Spleen (tissue), 7 donors: ENCODE measurements at regions not wholly inside any gene's neighbourhood (a gene's known extent, or its start where the extent isn't known, plus 50 kb on each side); places are given as distances from the start of the nearest gene placed in this dataset.

Experiments used
- CTCF ChIP-seq, 11 experiments: fragments of 200-600 bp in 7 of 11; fragments of 450-650 bp in 4 of 11; sonication (generic) in 4 of 11; IDR thresholded peaks in 8 of 11; conservative IDR thresholded peaks in 3 of 11; 1 replicate in 7 of 11; 2 replicates in 4 of 11; pipeline versions ENCODE4 v1.4.0 to v1.8.0; 2016 to 2021; ENCODE audit warnings: antibody characterized with exemption in 11 of 11, inconsistent platforms in 4 of 11, mild to moderate bottlenecking in 1 of 11
- POLR2A ChIP-seq, 3 donors: fragments of 450-650 bp; IDR thresholded peaks; one replicate each; pipeline ENCODE4 v1.5.1; 2017; ENCODE audit warnings: antibody characterized with exemption in 3 of 3, mild to moderate bottlenecking in 1 of 3
- POLR2AphosphoS5 ChIP-seq, 3 donors: sonication (generic); formaldehyde crosslinking; IDR thresholded peaks; one replicate each; pipeline ENCODE4 v1.5.1; 2017; ENCODE audit warnings: antibody characterized with exemption in 3 of 3
- donor health status: DM: no; HTN: no; CAD: no; lungs with moderate emphysema.
- donor health status: DM: no; HTN: no; CAD: no.
- donor health status: DM: no; HTN: no; CAD: no.

- TF ChIP-seq POLR2A (IDR thresholded peaks at IDR 0.05) (no peak), CTCF (IDR thresholded peaks at IDR 0.05 in 8 of 11, conservative IDR thresholded peaks at IDR 0.05 in 3 of 11) (no peak), POLR2AphosphoS5 (IDR thresholded peaks at IDR 0.05) (no peak)
Measured at GRCh38 chr4:106546370-106546769, 177.8 kb upstream of the GIMD1 start.
